T-helper 1 cell treated with Interleukin-12 subunit alpha and Interleukin-12 subunit beta and Interleukin-4 antibody, amounts not matched to agents 30 ng/mL and 1 ng/mL, for 36 hours (primary cell): ENCODE measurements at regions not wholly inside any gene's neighbourhood (a gene's known extent, or its start where the extent isn't known, plus 50 kb on each side); places are given as distances from the start of the nearest gene placed in this dataset.
"Not testable (repeated sequence)": the region's sequence is repeated elsewhere in the genome, so short reads cannot be mapped to it uniquely, and the experiment has no call there.

Source experiments
- intact Hi-C: fragments of 100-400 bp; cut with micrococcal nuclease; formaldehyde crosslinking; loops from one replicate; pipeline ENCODE4 v1.15.1; 2024

GRCh38 chr2:65794994-65795393, 362.6 kb upstream of the SPRED2 start:
- intact Hi-C loops = no loop called here

- intact Hi-C loops = no loop called here
Observed at GRCh38 chr2:65791404-65791975, 359.1 kb upstream of the SPRED2 start.

GRCh38 chr2:65790676-65790935, 358.2 kb upstream of the SPRED2 start:
- intact Hi-C loops = no loop called here

GRCh38 chr2:65789923-65790675, 357.7 kb upstream of the SPRED2 start:
- intact Hi-C loops = no loop called here

- intact Hi-C loops = no loop called here
Observed at GRCh38 chr2:65788556-65788955, 356.2 kb upstream of the SPRED2 start.

GRCh38 chr2:65786765-65787164, 354.4 kb upstream of the SPRED2 start:
- intact Hi-C loops = no loop called here

- intact Hi-C loops = no loop called here
Observed at GRCh38 chr2:65786007-65786717, 353.8 kb upstream of the SPRED2 start.

- intact Hi-C loops = no loop called here
Observed at GRCh38 chr2:65782996-65783650, 350.7 kb upstream of the SPRED2 start.

GRCh38 chr2:65782186-65782585, 349.8 kb upstream of the SPRED2 start:
- intact Hi-C loops = no loop called here

GRCh38 chr2:65781756-65782155, 349.4 kb upstream of the SPRED2 start:
- intact Hi-C loops = no loop called here

GRCh38 chr2:65779021-65779420, 346.6 kb upstream of the SPRED2 start:
- intact Hi-C loops = no loop called here

GRCh38 chr2:65778137-65778536, 345.7 kb upstream of the SPRED2 start:
- intact Hi-C loops = no loop called here

- intact Hi-C loops = no loop called here
Observed at GRCh38 chr2:65775839-65776238, 343.4 kb upstream of the SPRED2 start.

GRCh38 chr2:65767946-65768345, 335.5 kb upstream of the SPRED2 start:
- intact Hi-C loops = no loop called here

GRCh38 chr2:65766768-65767267, 334.4 kb upstream of the SPRED2 start:
- intact Hi-C loops = no loop called here

GRCh38 chr2:65765376-65765775, 333.0 kb upstream of the SPRED2 start:
- intact Hi-C loops = no loop called here

- intact Hi-C loops = no loop called here
Observed at GRCh38 chr2:65762068-65762467, 329.7 kb upstream of the SPRED2 start.

- intact Hi-C loops = no loop called here
Observed at GRCh38 chr2:65754219-65754618, 321.8 kb upstream of the SPRED2 start.

GRCh38 chr2:65751408-65751807, 319.0 kb upstream of the SPRED2 start:
- intact Hi-C loops = no loop called here

GRCh38 chr2:65749545-65749944, 317.1 kb upstream of the SPRED2 start:
- intact Hi-C loops = no loop called here

- intact Hi-C loops = not testable (repeated sequence)
Observed at GRCh38 chr2:65747875-65748274, 315.5 kb upstream of the SPRED2 start.
